Activated B cell treated with CpG ODN at 0.5 μM for 24 hours (primary cell): ENCODE measurements at regions not wholly inside any gene's neighbourhood (a gene's known extent, or its start where the extent isn't known, plus 50 kb on each side); places are given as distances from the start of the nearest gene placed in this dataset.

Source experiments
- ATAC-seq: fragments of 200-7000 bp; cut with Tn5 transposase; one replicate; pipeline ENCODE4 v1.10.0; 2021; ENCODE audit warnings: low read depth, mild to moderate bottlenecking, moderate library complexity
- CTCF ChIA-PET: fragments of 350-600 bp; sonication (Branson Sonifier 250); formaldehyde crosslinking; loops from one replicate; lab custom pipeline; 2021; ENCODE audit warnings: antibody characterized with exemption; lab: Charles Lee
- POLR2A ChIA-PET: fragments of 350-600 bp; sonication (Branson Sonifier 250); formaldehyde crosslinking; loops from one replicate; lab custom pipeline; 2021; ENCODE audit warnings: antibody characterized with exemption; lab: Charles Lee
- DNase-seq: peaks from one replicate; pipeline ENCODE4 v3.0.0; 2022
- H3K27ac Mint-ChIP-seq: one replicate; pipeline ENCODE4 v1.8.0; 2020; ENCODE audit warnings: mixed read lengths
- H3K27me3 Mint-ChIP-seq: one replicate; pipeline ENCODE4 v1.8.0; 2021; ENCODE audit warnings: mixed read lengths
- H3K36me3 Mint-ChIP-seq: one replicate; pipeline ENCODE4 v1.8.0; 2021; ENCODE audit warnings: low read depth, mixed read lengths
- H3K4me1 Mint-ChIP-seq: one replicate; pipeline ENCODE4 v1.8.0; 2021; ENCODE audit warnings: mixed read lengths
- H3K4me3 Mint-ChIP-seq: one replicate; pipeline ENCODE4 v1.8.0; 2020; ENCODE audit warnings: mild to moderate bottlenecking, mixed read lengths
- H3K9me3 Mint-ChIP-seq: one replicate; pipeline ENCODE4 v1.8.0; 2020; ENCODE audit warnings: mixed read lengths
- CTCF ChIP-seq: fragments of 200-600 bp; IDR thresholded peaks from one replicate; pipeline ENCODE4 v1.8.0; 2022; ENCODE audit warnings: antibody characterized with exemption, mild to moderate bottlenecking
- intact Hi-C: fragments of 100-400 bp; cut with micrococcal nuclease; formaldehyde crosslinking; loops from one replicate; pipeline ENCODE4 v1.15.1; 2024

GRCh38 chr20:56800088-56800487 lies 171.0 kb downstream of the TFAP2C start:
- Mint-ChIP-seq H3K27ac (no peak overlapping the region), H3K4me1 (no peaks in the 10 kb centered on the region), H3K27me3 (no peaks in the 10 kb centered on the region), H3K4me3 (no peak overlapping the region), H3K9me3 (peaks cover 6% of the 10 kb centered on the region), H3K36me3 (no peaks in the 10 kb centered on the region)
- ATAC-seq (no peak), DNase-seq (no peak)
- intact Hi-C loops, result no loop called here
- CTCF ChIA-PET, result no interaction called here
- no peak for TF ChIP-seq CTCF
- POLR2A ChIA-PET, result no interaction called here

DNA sequence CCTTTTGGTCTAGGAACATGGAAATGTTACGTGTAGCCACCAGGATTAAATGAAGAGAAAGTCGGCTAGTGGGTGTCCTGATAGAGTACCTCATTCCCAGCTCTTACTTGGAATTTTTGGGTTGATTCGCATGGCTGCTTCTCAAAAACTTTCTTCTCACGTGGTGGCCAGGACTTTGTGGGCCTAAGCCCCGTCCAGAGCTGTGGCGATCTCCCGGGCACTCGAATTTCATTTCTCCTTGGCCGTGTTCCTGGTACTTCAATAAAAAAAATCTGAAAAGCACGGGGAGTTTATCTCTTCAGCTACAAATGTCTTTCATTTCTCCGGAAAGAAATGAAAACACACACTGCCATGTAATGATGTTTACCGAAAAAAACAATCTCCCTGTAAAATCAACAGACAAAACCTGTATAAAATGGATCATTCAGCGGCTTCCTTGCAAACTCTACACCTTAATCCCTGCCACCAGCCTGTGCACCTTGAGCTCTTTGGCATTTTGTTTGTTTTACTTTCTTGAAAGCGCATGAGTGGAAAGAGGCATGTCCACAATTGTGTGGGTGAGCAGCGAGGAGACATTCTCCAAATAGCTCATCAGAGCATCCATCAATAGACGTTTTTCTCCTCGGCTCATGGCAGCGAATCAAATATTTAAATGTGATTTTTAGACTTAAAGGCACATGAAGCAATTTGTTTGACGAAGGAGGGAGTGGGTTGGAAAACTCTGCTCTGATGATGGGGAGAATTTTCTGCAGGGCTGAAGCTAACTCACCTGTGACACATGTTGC lies 173.1 kb downstream of the TFAP2C start:
- no peak for ATAC-seq
- Mint-ChIP-seq H3K36me3 (no peaks in the 10 kb centered on the region), H3K27ac (no peak overlapping the region), H3K27me3 (peaks cover 2% of the 10 kb centered on the region), H3K9me3 (peaks cover 6% of the 10 kb centered on the region), H3K4me1 (no peaks in the 10 kb centered on the region), H3K4me3 (no peak overlapping the region)
- TF ChIP-seq CTCF, result no peak
- no peak for DNase-seq
- ChIA-PET POLR2A (no interaction called here), CTCF (no interaction called here)
- intact Hi-C loops, result no loop called here

DNA sequence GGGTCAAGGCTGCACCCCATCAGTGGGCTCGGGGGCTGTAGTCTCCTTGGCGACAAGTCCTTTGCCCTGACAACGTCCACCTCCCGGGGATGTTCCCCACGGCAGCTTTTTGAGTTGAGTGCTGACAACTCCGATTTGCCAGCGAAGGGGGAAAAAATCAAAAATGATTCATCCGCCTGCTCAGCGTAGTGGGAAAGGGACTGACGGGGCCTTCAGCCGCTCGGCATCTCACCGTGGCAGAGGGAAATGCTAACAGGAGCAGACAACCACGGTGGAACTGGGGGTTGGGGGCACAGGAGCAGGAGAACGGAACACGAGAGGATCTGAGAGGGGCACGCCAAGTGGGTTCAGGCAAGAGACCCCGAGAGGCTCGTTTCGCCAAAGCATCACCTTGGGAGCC lies 173.7 kb downstream of the TFAP2C start:
- Mint-ChIP-seq H3K27ac (no peak overlapping the region), H3K4me1 (no peaks in the 10 kb centered on the region), H3K9me3 (peaks cover 6% of the 10 kb centered on the region), H3K36me3 (no peaks in the 10 kb centered on the region), H3K4me3 (no peak overlapping the region), H3K27me3 (peaks cover 5% of the 10 kb centered on the region)
- ChIA-PET POLR2A (no interaction called here), CTCF (no interaction called here)
- ATAC-seq (no peak), DNase-seq (no peak)
- TF ChIP-seq CTCF, result no peak
- intact Hi-C loops, result no loop called here

- Mint-ChIP-seq H3K4me1 (no peaks in the 10 kb centered on the region), H3K4me3 (no peak overlapping the region), H3K27me3 (peaks cover 14% of the 10 kb centered on the region), H3K27ac (no peak overlapping the region), H3K9me3 (no peaks in the 10 kb centered on the region), H3K36me3 (no peaks in the 10 kb centered on the region)
- no peak for DNase-seq
- ATAC-seq, result no peak
- TF ChIP-seq CTCF, result no peak
- ChIA-PET POLR2A (no interaction called here), CTCF (no interaction called here)
- intact Hi-C loops, result no loop called here
These were observed 176.2 kb downstream of the TFAP2C start for GRCh38 chr20:56805313-56805712.

- Mint-ChIP-seq H3K27me3 (peaks cover 14% of the 10 kb centered on the region), H3K9me3 (no peaks in the 10 kb centered on the region), H3K36me3 (no peaks in the 10 kb centered on the region), H3K27ac (no peak overlapping the region), H3K4me3 (no peak overlapping the region), H3K4me1 (no peaks in the 10 kb centered on the region)
- intact Hi-C loops, result no loop called here
- TF ChIP-seq CTCF, result no peak
- DNase-seq, result no peak
- ChIA-PET CTCF (no interaction called here), POLR2A (no interaction called here)
- ATAC-seq, result no peak
These were observed 176.9 kb downstream of the TFAP2C start for GRCh38 chr20:56805966-56806365.
